Limb (tissue), 2 donors: ENCODE measurements at regions not wholly inside any gene's neighbourhood (a gene's known extent, or its start where the extent isn't known, plus 50 kb on each side); places are given as distances from the start of the nearest gene placed in this dataset.

Source experiments
- DNase-seq, 2 donors: peaks; one replicate each; pipeline ENCODE4 v3.0.0-alpha.2; 2016; ENCODE audit errors: extremely low spot score in 2 of 2

- no peak for DNase-seq
These were observed 183.5 kb upstream of the AFDN start for GRCh38 chr6:167643223-167643622.

- no peak for DNase-seq
These were observed 183.0 kb upstream of the AFDN start for GRCh38 chr6:167643716-167644115.

DNA sequence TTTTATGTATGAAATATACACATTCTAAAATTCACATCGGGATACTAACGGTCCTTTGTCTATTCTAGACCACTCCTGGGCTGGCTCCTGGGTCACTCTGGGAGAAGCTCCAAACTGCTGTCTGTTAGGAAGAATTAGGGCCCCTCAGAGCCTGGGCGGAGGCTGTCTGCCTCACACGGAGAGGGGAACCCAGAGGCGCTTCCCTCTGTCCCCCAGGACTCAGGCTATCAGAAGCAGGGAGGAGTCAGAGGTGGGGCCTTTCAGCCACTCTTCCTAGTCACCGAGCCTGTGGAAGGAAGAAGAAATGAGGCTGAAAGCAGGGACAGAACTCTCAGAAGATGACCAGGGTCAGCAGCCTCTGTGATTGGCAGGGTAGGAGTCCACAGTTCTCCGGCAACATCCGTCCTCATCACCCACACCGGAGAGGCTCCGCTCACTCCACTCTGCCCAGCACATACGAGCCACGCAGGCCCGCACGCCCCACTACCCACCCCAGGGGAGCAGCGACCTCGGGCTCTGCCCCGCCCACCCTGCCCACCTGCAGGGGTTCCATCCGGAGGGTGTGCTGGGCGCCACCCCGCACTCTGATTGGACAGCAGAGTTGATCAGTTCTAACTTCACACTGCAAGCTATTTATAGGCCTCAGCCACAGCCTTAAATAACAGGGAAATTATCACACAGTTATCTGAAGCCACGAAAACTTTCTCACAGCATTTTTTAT, 182.1 kb upstream of the AFDN start:
- no peak for DNase-seq

GRCh38 chr6:167645368-167645767, 181.3 kb upstream of the AFDN start:
- DNase-seq = no peak

GRCh38 chr6:167647306-167647705, 179.4 kb upstream of the AFDN start:
- no peak for DNase-seq

DNA sequence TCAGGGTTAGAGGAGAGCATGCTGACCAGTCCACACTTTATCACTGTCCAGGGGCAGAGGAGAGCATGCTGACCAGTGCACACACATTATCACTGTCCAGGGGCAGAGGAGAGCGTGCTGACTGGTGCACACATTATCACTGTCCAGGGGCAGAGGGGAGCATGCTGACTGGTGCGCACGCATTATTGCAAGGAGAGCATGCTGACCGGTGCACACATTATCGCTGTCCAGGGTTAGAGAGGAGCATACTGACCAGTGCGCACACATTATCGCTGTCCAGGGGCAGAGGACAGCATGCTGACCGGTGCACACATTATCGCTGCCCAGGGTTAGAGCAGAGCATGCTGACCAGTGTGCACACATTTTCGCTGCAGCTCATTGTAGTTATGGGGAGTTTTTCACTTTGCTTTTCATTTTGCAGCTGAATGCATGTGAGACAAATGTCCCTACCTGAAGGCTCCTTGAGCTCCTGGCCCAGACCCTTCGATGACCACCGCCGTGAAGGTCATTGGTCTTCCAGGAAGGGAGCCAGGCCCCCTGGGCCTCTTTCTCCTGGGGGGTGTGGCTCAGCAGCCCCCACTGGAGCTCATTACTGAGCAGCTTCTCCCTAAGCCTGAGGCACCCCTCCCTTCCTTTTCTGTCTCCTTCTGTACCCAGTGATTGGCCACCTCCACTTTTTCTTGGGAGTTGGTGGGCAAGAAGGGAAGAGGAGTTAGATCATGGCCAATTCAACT, 178.8 kb upstream of the AFDN start:
- no peak for DNase-seq

GRCh38 chr6:167648501-167649278, 178.0 kb upstream of the AFDN start:
- no peak for DNase-seq

DNA sequence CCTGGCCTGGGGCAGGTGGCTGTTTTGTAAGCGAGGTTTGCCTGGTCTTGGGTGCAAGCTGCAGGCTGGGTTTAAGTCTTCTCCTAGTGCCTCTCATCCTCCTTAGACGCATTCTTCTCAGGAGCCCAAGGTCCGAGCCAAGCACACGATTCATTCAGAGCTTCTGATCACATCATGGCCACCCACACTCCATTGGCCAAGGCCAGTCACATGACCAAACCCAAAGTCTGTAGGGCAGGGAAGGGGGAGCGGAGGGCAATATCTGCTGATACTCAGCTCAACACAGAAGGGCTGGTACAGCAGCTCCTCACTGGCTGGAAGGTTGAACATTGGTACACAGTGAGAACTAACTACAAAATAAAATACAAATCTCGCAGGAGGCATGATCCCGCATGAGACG, 177.2 kb upstream of the AFDN start:
- no peak for DNase-seq

DNA sequence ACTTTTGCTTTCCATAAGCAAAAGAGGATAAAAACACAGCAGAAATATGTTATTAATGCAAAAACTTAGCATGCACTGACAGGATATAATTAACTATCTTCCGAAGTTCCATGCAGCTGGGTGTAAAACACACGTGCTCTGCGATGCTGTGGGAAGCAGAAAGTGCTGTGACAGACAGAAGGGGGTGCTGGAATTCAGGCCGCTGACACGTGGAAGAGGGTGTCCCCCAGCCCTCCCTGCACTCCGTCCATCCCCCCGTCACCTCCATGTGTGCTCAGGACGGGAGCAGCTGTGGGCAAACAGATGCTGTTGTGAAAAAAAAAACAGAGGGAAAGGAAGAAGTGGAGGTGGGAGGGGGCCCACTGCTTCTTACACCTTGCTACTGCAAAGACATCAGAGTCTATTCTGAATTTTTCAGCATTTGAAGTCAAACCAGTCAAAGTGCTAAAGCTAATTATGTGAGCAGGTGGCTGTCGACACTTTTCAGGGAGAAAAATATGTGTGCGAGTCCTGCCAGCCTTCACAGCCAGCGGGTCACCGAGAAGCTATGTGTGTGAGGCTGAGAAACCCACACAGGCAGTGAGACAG, 175.9 kb upstream of the AFDN start:
- DNase-seq = no peak

DNA sequence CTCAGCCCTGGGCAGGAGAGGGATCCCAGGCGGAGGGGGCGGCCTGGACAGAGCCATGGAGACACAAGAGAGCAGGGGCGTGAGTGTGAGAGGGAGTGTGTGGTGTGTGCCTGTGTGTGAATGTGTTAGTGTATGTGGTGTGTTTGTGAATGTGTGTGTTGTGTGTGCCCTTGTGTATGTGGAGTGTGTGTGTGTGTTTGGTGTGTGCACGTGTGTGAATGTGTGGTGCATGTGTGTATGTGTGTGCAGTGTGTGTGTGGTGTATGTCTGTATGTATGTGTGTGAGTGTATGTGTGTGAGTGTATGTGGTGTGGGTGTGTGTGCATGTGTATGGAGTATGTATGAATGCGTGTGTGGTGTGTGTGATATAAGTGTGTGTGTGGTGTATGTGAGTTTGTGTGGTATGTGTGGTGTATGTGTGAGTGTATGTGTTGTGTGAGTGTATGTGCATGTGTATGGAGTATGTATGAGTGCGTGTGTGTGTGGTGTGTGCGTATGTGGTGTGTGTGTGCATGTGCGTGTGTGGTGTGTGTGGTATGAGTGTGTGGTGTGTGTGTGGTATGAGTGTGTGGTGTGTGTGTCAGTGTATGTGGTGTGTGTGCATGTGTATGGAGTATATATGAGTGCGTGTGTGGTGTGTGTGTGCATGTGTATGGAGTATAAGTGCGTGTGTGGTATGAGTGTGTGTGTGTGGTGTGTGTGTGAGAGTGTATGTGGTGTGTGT, 175.2 kb upstream of the AFDN start:
- no peak for DNase-seq

GRCh38 chr6:167652042-167652700, 174.5 kb upstream of the AFDN start:
- DNase-seq = no peak

GRCh38 chr6:167652701-167653095, 174.0 kb upstream of the AFDN start:
- DNase-seq = no peak

DNA sequence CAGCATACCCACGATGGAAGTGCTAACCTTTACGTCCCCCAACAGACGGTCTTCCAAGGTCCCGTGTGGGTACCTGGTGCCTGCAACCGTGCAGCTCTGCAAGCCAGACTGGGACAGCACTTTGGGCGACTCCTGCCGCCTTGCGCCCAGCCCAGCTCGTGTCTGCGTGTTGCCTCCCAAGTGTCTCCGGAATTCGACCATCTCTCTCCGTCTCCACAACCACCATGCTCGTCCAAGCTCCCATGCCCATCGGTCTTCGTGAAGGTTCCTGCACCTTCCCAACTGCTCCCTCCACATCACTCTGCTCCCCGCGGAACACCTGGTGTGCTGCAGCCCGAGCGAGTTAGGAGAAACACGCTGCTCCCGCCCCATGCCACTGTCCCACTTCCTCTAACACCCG, 173.2 kb upstream of the AFDN start:
- no peak for DNase-seq

- DNase-seq = no peak
These were observed 172.3 kb upstream of the AFDN start for GRCh38 chr6:167654389-167654788.

DNA sequence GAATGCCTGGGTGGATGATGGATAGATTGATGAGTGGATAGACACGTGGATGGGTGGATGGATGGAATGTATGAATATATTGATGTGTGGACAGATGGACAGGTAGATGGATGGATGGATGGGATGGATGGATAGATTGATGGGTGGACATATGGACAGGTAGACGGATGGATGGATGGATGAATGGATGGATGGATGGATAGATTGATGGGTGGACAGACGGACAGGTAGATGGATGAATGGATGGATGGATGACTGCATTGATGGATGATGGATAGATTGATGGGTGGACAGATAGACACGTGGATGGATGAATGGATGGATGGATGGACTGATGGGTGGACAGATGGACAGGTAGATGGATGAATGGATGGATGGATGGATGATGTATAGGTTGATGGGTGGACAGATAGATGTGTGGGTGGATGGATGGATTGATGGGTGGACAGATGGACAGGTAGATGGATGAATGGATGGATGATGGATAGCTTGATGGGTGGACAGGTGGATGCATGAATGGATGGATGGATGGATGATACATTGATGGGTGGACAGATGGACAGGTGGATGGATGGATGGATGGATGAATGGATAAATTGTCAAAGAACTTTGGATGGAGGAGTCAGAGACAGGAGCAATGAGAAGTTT, 171.4 kb upstream of the AFDN start:
- DNase-seq = no peak

- no peak for DNase-seq
These were observed 168.6 kb upstream of the AFDN start for GRCh38 chr6:167658106-167658505.

GRCh38 chr6:167659046-167659445, 167.7 kb upstream of the AFDN start:
- no peak for DNase-seq

- DNase-seq = no peak
These were observed 166.3 kb upstream of the AFDN start for GRCh38 chr6:167660424-167660823.

- DNase-seq = no peak
These were observed 165.7 kb upstream of the AFDN start for GRCh38 chr6:167660944-167661551.

- DNase-seq = no peak
These were observed 165.1 kb upstream of the AFDN start for GRCh38 chr6:167661552-167662044.
